ENCODE measurements at regions not wholly inside any gene's neighbourhood (a gene's known extent, or its start where the extent isn't known, plus 50 kb on each side); places are given as distances from the start of the nearest gene placed in this dataset.
A peak's percentile ranks its signal among the peaks of the same experiment; 100 is the strongest.
"Not testable (repeated sequence)": the region's sequence is repeated elsewhere in the genome, so short reads cannot be mapped to it uniquely, and the experiment has no call there.

DNA sequence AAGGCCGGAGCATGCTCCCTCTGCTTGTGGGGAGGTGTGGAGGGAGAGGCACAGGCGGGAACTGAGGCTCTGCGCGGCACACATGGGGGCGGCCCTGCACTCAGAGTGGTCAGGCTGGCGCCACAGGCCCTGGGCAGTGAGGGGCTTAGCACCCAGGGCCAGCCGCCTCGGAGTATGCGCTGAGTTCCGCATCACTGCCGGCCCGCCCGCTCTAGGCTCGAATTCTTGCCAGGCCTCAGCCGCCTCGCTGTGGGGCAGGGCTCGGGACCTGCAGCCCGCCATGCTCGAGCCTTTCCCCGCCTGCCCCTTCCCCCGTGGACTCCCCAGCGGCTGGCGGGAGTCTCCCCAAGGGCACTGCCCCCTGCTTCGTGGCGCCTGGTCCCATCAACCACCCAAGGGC lies 905.9 kb downstream of the SPATA31A6 start:
- DNase-seq = not testable (repeated sequence)

DNA sequence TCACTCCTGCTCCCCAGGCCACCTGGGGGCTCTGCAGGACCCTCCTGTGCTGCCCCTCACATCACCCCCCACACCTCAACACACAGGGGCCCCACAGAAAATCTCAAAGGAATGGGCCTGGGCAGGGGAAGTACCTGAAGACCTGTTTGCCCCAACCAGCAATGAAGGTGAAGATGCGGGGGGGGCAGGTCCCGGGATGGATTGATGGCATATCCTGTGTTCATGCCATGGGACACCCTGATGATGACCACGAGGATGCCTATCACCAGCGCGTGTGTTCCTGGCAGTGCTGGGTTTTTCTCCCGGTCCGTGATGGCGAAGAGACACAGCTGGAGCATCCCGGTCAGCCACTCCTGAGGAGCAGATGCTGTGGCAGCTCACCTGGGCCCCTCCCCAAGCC lies 926.9 kb downstream of the SPATA31A6 start:
- not testable (repeated sequence) for DNase-seq

GRCh38 chr9:43112846-43113245 lies 929.4 kb downstream of the SPATA31A6 start:
- DNase-seq = peak; percentile 89 to 91

DNA sequence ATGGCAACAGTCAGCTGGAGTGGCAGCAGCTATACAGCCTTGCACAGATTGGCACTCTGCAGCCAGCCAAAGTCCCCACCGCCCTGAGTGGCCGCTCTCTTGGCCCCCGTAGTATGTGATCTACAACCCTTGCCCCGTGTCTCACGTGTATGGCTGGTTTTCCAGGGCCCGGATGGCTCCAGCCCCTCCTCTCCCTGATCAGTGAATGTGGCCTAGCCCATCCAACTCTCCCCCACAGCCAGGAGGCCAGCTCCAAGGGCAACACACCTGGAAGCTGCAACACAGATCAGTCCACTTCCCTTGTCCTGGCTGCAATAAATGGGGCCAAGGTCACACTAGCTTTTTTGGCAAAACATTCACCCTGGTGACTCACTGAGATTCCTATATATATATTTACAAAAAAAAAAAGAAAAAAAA lies 932.4 kb downstream of the SPATA31A6 start:
- DNase-seq = not testable (repeated sequence)

DNA sequence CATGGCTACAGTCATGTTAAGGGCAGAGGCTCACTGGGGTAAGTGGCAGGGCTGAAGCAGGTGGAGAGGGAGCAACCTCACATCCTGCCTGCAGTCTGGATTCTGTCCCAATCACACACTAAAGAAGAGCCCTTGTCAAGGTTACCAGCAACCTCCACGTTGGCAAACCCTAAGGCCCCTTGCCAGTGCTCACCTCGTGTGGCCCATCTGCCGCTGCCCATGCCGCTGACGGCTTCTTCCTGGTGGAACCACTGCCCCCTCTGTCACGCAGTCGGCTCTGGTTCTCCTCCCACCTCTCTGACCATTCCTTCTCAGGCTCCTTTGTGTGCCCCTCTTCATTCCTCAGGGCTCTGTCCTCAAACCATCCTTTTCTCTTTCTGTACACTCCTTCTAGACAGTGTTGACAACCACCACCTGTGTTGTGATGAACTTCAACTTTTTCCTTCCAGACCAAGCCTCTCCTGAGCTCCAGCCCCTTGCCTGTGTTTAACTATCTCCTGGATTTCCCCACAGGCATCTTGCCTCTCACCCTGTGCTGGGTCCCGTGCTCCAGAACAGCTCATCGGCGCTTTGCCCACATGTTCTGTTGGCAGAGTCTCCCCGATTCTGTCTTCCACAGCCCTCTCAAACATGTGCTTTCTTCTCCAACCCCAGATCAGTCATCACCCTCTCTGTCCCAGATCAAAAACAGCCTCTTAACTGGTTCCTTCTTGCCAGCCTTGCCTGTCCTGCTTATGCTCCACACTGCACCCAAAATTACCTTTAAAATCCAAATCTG lies 934.8 kb downstream of the SPATA31A6 start:
- DNase-seq = not testable (repeated sequence)

- not testable (repeated sequence) for DNase-seq
Observed at GRCh38 chr9:43119565-43119964, 936.1 kb downstream of the SPATA31A6 start.

DNA sequence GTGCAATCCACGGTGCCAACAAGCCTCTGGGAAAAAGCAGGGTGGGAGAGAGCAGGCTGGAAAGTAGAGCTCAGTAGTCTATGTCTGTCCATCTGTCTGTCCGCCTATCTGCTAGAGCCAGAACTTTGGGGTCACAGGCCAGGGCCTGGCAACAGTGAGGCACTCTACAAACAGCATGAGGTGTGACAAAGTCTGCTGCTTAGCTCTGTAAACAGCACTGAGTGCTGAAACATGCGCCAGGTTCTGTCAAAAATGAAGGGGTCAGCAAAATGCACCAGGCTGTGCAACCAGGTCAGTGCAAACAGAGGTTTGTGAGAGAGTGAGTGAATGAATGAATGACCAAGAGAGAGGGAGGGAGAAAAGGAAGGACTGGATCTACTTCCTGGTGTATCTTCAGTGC lies 936.5 kb downstream of the SPATA31A6 start:
- DNase-seq = not testable (repeated sequence)

- not testable (repeated sequence) for DNase-seq
Observed at GRCh38 chr9:43125894-43126293, 942.4 kb downstream of the SPATA31A6 start.

DNA sequence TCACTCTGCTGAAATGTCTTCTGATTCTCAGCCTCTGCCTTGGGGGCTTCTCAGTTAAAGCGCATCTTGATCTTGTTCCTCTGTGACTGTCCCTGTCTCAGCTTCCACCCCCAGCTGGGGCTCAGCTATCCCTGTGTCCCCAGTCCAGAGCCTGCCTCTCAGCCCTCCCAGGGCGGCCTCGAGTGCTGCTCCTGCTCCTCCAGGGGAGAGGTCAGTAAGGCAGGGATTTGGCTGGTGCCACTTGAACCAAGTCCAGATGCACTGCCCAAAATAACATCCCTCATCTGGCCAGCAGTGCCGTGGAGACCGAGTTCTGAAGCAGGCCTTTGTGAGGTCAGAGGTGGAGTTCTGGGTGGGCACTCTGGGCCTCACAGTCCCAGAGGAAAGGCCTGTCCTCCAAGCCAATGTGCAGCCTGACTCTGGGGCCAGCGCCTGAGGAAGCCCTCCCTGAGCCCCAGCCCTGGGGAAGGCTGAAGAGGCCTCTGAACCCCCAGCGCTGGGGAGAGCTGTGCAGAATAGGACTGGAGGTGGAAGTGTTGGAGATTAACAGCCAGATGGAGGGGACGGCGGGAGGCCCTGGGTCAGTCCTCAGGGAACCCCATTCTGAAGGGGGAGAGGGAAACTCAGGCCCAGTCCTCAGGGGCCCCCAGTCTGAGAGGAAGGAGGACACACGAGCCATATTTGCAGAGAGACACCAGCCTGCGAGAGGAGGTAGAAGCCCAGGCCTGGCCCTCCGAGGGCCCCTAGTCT lies 943.7 kb downstream of the SPATA31A6 start:
- not testable (repeated sequence) for DNase-seq

- not testable (repeated sequence) for DNase-seq
Observed at GRCh38 chr9:43127949-43128348, 944.5 kb downstream of the SPATA31A6 start.

DNA sequence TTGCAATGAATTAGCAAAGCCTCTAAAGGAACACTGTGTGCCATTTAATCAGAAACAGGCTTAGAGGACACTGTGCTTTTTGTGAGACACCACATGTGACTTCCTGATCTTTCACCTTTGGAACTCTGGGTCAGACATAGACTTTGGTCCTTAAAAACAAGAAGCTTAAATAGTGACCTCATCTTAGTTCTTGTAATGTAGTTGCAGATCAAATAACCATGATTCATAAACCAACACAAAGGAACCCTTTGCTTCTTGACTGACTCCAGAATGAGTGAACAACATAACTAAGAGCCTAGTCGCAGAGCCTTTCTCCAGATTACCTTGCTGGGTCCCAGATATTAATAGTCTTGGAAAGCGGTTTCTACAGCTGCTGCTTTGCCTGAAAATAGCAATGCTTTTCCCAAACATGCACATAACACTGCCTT lies 947.3 kb downstream of the SPATA31A6 start:
- DNase-seq = not testable (repeated sequence)

DNA sequence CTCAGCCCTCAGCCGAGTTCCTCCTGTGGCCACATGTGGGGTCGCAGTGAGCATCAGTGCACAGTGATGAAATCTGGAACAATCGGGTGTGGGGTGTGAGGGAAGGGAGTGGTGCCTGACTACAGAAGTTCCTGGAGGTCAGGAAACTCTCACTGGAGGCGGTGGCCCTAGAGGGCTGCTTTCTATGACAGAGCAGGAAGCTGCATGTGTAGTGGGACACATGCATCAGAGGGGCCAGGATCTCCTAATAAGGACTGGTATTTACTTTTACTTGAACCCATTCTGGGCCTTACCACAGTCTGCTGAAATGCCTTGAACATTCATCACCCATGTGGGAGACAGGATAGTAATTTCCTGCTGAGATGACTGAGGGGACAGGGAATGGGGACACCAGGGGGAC lies 952.0 kb downstream of the SPATA31A6 start:
- not testable (repeated sequence) for DNase-seq

DNA sequence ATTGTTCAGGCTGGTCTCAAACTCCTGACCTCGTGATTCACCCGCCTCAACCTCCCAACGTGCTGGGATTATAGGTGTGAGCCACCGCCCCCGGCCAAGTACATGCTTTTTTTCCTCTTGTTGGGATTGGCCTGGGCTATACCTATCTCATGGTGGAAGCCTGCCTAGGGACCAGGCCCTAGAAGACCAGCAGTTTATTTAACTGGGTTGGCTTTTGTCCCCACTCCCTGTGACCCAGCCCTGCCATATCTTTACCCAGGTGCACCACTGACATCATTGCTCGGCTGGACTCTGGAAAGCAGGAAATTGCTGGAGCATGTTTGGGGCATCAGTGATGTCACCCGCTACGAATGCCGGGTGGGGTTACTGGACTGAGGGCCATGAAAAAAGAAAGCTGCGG lies 955.5 kb downstream of the SPATA31A6 start:
- DNase-seq = not testable (repeated sequence)

DNA sequence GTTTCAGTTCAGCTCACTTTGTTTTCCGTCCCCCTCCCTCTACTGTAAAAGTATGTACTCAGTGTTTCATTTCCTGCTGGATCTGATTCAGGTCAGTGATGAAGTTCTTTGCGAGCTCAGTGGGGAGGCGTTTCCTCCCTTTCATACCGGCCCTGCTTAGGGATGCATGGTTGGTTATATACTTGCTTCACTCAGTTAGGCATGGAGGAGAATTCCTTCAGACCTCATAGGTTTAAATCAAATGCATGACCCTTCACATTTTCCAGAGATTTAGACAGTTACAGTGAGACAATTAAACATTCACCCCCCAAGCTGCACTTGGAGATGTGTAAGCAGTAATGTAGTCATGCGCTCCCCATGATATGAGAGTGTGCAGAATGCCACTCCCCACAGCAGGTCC lies 955.9 kb downstream of the SPATA31A6 start:
- DNase-seq = not testable (repeated sequence)

DNA sequence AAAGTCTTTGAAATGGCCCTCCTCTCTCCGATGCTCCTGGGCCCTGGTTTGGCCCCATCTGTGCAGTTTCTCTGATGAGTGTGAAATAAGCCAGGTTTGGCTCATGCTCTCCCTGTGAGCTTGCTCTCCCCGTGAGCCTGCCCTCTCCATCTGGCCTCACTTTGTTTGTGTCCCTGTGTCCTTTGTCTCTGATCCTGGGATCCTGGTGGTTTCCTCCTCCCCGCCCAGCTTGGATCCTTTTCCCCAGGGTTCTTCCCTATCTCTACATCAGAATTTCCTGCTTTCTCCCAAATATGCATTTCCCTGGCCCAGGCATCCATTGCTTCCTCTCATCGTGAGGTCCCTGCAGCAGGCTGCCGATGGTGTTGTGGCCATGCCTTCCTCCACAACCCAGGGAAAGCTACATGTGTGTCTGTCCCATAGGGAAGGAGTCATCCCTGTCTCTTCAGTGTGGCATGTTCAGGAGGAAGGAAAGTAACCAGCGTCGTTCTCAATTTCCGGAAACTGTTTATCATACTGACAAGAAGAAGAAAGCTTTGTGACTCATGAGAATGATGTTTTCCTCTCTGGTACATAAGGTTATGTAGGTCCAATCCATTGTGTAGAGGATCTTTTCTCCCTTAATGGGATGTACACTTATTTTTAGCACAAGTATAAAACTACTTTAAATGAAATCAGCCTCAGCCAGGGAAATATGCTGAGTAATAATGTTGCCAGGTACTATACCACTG lies 956.6 kb downstream of the SPATA31A6 start:
- not testable (repeated sequence) for DNase-seq
